ENCODE measurements at regions not wholly inside any gene's neighbourhood (a gene's known extent, or its start where the extent isn't known, plus 50 kb on each side); places are given as distances from the start of the nearest gene placed in this dataset.

DNA sequence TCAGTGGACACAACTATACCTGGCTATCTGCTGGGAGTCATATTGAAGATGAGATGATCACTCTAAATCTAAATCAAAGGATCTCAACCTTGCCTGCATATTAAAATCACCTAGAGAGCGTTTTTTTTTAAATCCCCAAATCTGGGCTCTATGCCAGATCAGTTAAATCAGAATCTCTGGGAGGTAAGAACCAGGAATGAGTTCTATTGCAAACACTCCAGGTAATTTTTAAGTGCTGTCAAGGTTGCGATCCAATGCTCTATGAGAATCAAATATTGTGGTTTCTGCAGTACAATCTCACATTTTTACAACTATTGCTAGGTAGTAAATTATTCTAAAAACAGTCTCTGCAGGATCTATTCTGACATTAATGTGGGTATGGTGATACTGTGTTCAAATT is 202.3 kb upstream of the OR13F1 start:
- TF ChIP-seq POLR2A (IDR thresholded peaks at IDR 0.05; ENCODE audit: low read depth, low read length) = no peak
- TF ChIP-seq POLR2AphosphoS5 (IDR thresholded peaks at IDR 0.05; ENCODE audit: low read depth, low read length) = no peak
